ENCODE measurements at regions not wholly inside any gene's neighbourhood (a gene's known extent, or its start where the extent isn't known, plus 50 kb on each side); places are given as distances from the start of the nearest gene placed in this dataset.

- Histone ChIP-seq H4K20me1 (no peaks in the 10 kb centered on the region), H3K9ac (no peak overlapping the region), H3K36me3 (no peaks in the 10 kb centered on the region), H3K4me1 (no peaks in the 10 kb centered on the region), H3K27ac (no peak overlapping the region), H3K4me3 (no peak overlapping the region), H3K4me2 (no peak overlapping the region), H3K27me3 (no peaks in the 10 kb centered on the region), H3K9me3 (replicated peaks in 1 of 11) (peaks cover 0 to 4% (median 0%) of the 10 kb centered on the region in 11 experiments; a peak in 2 of 22 replicates)
- TF ChIP-seq Cebpa-rat (IDR thresholded peaks at IDR 0.05), result no peak
Observed at GRCh38 chr10:35908451-35908850, 266.4 kb upstream of the FZD8 start.

DNA sequence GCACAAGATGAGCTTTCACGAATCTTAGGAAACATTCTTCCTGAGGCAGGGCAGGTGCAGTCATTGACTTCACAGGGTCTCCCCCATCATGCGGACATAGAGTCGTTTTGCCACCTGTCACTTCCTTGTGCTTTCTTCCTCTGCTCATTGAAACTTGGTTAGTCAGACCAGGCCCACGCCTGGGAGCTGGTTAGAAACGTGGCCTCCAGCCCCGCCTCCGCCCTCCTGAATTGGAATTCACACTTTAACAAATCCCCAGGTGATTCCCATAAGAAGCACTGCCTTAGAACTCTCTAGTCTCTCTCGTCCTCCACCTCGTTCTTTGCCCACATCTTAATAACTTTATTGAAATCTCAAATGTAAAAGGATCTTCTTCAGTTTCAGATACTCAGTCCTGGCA lies 265.5 kb upstream of the FZD8 start:
- no peaks in the 10 kb centered on the region for H3K4me1 ChIP-seq

GRCh38 chr10:35906155-35906554 lies 264.1 kb upstream of the FZD8 start:
- H3K4me2 ChIP-seq, result no peak overlapping the region
- peaks cover 0 to 4% (median 0%) of the 10 kb centered on the region in 11 experiments; a peak in 2 of 22 replicates for H3K9me3 ChIP-seq (replicated peaks in 1 of 11)
- no peaks in the 10 kb centered on the region for H3K4me1 ChIP-seq
- no peak overlapping the region for H3K27ac ChIP-seq
- no peak for TF ChIP-seq Cebpa-rat (IDR thresholded peaks at IDR 0.05)
- no peak overlapping the region for H3K9ac ChIP-seq
- no peaks in the 10 kb centered on the region for H3K36me3 ChIP-seq
- no peaks in the 10 kb centered on the region for H4K20me1 ChIP-seq
- no peaks in the 10 kb centered on the region for H3K27me3 ChIP-seq
- H3K4me3 ChIP-seq, result no peak overlapping the region

More for the DNA sequence above, 265.5 kb upstream of the FZD8 start:
- TF ChIP-seq Cebpa-rat (IDR thresholded peaks at IDR 0.05), result no peak
- H3K4me3 ChIP-seq, result no peak overlapping the region
- peaks cover 0 to 4% (median 0%) of the 10 kb centered on the region in 11 experiments; a peak in 2 of 22 replicates for H3K9me3 ChIP-seq (replicated peaks in 1 of 11)
- H4K20me1 ChIP-seq, result no peaks in the 10 kb centered on the region
- H3K27me3 ChIP-seq, result no peaks in the 10 kb centered on the region
- no peaks in the 10 kb centered on the region for H3K36me3 ChIP-seq
- no peak overlapping the region for H3K9ac ChIP-seq
- H3K27ac ChIP-seq, result no peak overlapping the region
- no peak overlapping the region for H3K4me2 ChIP-seq

DNA sequence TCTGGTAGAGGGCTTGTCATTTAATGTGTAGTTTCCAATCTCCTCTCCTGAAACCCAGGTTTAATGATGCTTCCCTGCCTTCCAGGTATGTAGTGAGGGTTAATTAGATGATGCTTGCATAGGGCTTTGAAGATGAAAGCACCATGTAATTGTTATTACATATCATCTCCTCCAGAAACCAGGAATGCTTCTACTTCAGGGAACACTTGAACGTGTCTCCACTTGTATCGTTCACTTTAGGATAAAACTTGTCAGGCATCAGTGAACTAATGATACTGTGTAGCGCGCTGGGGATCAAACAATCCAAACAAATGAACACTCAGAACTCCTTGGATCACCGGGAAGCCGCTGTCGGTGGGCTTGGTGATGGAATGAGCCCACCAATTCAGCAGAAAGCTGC lies 260.9 kb upstream of the FZD8 start:
- peaks cover 0 to 9% (median 7%) of the 10 kb centered on the region in 10 experiments; a peak in 13 of 20 replicates for H3K4me1 ChIP-seq
- H3K4me2 ChIP-seq, result no peak overlapping the region
- TF ChIP-seq Cebpa-rat (IDR thresholded peaks at IDR 0.05), result no peak
- no peak overlapping the region for H3K9ac ChIP-seq
- no peak overlapping the region for H3K4me3 ChIP-seq
- H3K9me3 ChIP-seq (replicated peaks in 1 of 11), result peaks cover 0 to 4% (median 0%) of the 10 kb centered on the region in 11 experiments; a peak in 2 of 22 replicates
- no peak overlapping the region for H3K27ac ChIP-seq
- H3K27me3 ChIP-seq, result no peaks in the 10 kb centered on the region
- no peaks in the 10 kb centered on the region for H3K36me3 ChIP-seq
- H4K20me1 ChIP-seq, result no peaks in the 10 kb centered on the region

- Histone ChIP-seq H3K4me2 (no peak overlapping the region), H3K4me3 (no peak overlapping the region), H3K27me3 (no peaks in the 10 kb centered on the region), H3K4me1 (peaks cover 0 to 9% (median 7%) of the 10 kb centered on the region in 10 experiments; a peak in 13 of 20 replicates), H3K36me3 (no peaks in the 10 kb centered on the region), H4K20me1 (no peaks in the 10 kb centered on the region), H3K27ac (no peak overlapping the region), H3K9ac (no peak overlapping the region), H3K9me3 (replicated peaks in 1 of 11) (peaks cover 0 to 10% (median 6%) of the 10 kb centered on the region in 11 experiments; a peak in 9 of 22 replicates)
- TF ChIP-seq Cebpa-rat (IDR thresholded peaks at IDR 0.05), result no peak
Observed at GRCh38 chr10:35898716-35899440, 256.8 kb upstream of the FZD8 start.

DNA sequence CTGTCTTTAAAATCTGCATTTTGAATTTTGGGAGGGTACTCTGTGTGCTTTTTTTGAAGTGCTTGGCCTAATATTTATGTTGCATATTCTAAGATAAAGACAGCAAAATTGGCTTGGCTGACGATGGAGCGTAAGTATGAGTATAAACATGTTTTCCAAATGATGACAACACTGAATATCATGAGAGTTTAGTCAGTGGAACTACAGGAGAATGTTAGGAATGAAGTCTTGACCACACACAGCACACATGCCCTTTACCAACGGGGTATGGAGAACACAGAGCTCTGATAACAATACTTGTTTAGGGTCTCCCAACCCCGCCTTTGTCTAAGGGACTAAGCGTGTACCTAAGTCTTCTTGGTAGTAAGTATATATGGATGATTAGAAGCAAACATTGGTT lies 253.9 kb upstream of the FZD8 start:
- no peak overlapping the region for H3K27ac ChIP-seq
- H3K4me3 ChIP-seq, result no peak overlapping the region
- no peak overlapping the region for H3K4me2 ChIP-seq
- H3K36me3 ChIP-seq, result no peaks in the 10 kb centered on the region
- peaks cover 0 to 8% (median 7%) of the 10 kb centered on the region in 10 experiments; a peak in 13 of 20 replicates for H3K4me1 ChIP-seq
- no peaks in the 10 kb centered on the region for H4K20me1 ChIP-seq
- no peak for TF ChIP-seq Cebpa-rat (IDR thresholded peaks at IDR 0.05)
- no peak overlapping the region for H3K9ac ChIP-seq
- no peaks in the 10 kb centered on the region for H3K27me3 ChIP-seq
- H3K9me3 ChIP-seq (replicated peaks in 1 of 11), result peaks cover 0 to 12% (median 7%) of the 10 kb centered on the region in 11 experiments; a peak in 10 of 22 replicates

- TF ChIP-seq Cebpa-rat (IDR thresholded peaks at IDR 0.05), result no peak
- no peak overlapping the region for H3K9ac ChIP-seq
Observed at GRCh38 chr10:35895331-35895730, 253.2 kb upstream of the FZD8 start.

DNA sequence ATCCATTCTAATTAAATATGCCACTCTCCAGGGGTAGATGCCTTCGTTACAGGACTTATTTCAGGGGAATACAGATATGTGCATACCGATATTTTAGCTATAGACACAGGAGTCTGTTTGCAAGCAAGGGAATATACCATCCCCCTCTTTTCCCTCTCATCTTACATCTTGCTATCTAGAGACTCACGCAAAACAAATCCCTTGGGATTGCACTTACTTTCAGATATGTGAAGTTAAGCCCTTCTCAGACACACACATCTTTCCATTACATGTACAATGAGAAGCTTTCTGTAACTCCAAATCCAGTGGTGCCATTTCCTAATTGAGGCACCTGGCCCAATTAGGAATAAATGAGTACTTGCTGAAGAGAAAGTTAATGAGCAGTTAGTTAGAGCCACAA lies 250.4 kb upstream of the FZD8 start:
- Histone ChIP-seq H3K9me3 (replicated peaks in 1 of 11) (peaks cover 0 to 12% (median 7%) of the 10 kb centered on the region in 11 experiments; a peak in 11 of 22 replicates), H3K9ac (no peak overlapping the region), H3K36me3 (no peaks in the 10 kb centered on the region), H3K4me2 (no peak overlapping the region), H3K4me1 (peaks cover 0 to 12% (median 9%) of the 10 kb centered on the region in 10 experiments; a peak in 13 of 20 replicates), H3K4me3 (no peak overlapping the region), H3K27me3 (no peaks in the 10 kb centered on the region), H4K20me1 (no peaks in the 10 kb centered on the region), H3K27ac (no peak overlapping the region)
- TF ChIP-seq Cebpa-rat (IDR thresholded peaks at IDR 0.05), result no peak

More at GRCh38 chr10:35895331-35895730, 253.2 kb upstream of the FZD8 start:
- no peaks in the 10 kb centered on the region for H4K20me1 ChIP-seq
- no peaks in the 10 kb centered on the region for H3K36me3 ChIP-seq
- H3K27me3 ChIP-seq, result no peaks in the 10 kb centered on the region
- H3K4me3 ChIP-seq, result no peak overlapping the region
- H3K27ac ChIP-seq, result no peak overlapping the region
- H3K4me2 ChIP-seq, result no peak overlapping the region
- H3K9me3 ChIP-seq (replicated peaks in 1 of 11), result peaks cover 0 to 12% (median 7%) of the 10 kb centered on the region in 11 experiments; a peak in 10 of 22 replicates
- peaks cover 0 to 2% (median under 1%) of the 10 kb centered on the region in 10 experiments; a peak in 13 of 20 replicates for H3K4me1 ChIP-seq

DNA sequence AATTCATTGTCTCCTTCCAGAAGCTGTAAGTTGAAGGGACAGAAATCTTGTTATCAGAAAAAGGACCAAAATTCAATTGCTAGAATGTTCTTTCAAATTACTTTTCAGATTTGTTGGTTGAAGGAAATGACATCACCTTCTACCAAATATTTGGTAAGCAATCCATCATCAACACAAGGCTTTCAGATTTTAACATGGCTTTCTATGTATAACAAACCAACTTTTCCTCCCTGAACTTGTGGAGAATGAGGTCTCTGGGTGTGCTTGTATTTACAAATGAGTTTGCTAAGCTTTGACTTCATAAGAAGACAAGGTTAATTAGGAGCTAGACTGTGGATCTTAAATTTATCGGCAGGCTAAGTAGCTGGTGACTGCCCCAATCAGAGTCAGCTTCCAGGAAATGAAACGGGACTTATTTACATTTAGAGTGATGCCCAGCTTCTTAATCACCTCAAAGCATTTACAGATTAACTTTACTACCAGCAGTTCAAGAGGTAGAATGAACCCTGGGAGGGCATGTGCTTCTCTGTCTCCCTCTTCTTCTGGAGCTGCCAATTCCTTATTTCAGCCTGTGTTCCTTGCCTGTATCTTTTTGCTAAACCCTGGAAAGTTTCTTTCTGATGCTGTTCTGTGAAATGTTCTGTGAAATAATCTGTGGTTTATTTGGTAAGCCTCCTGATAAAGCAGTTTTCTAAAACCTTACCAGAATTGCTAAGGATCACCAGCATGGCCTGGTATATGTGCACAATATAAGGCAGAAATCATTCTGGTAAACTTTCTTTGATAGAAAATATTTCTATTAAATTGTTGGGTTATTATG lies 248.8 kb upstream of the FZD8 start:
- Histone ChIP-seq H3K4me1 (peaks cover 0 to 12% (median 9%) of the 10 kb centered on the region in 10 experiments; a peak in 13 of 20 replicates), H3K27me3 (no peaks in the 10 kb centered on the region), H3K9ac (no peak overlapping the region), H3K36me3 (no peaks in the 10 kb centered on the region), H4K20me1 (no peaks in the 10 kb centered on the region), H3K9me3 (replicated peaks in 1 of 11) (peaks cover 0 to 12% (median 7%) of the 10 kb centered on the region in 11 experiments; a peak in 11 of 22 replicates), H3K4me3 (no peak overlapping the region), H3K27ac (no peak overlapping the region), H3K4me2 (no peak overlapping the region)
- TF ChIP-seq Cebpa-rat (IDR thresholded peaks at IDR 0.05), result no peak

Measured in BLaER1 treated with 17β-estradiol and CSF1 and Interleukin-3, amounts not matched to agents 10 nM and 100 nM (cell line).